H1 (cell line): ENCODE measurements at regions not wholly inside any gene's neighbourhood (a gene's known extent, or its start where the extent isn't known, plus 50 kb on each side); places are given as distances from the start of the nearest gene placed in this dataset.

ENCODE experiments used
- CTCF ChIA-PET: fragments of 300-600 bp; sonication (Branson Sonifier 250); formaldehyde crosslinking; loops from one replicate; lab custom pipeline; 2021; ENCODE audit not compliant: partially characterized antibody; lab: Charles Lee
- POLR2A ChIA-PET: fragments of 300-600 bp; sonication (Branson Sonifier 250); formaldehyde crosslinking; loops from one replicate; lab custom pipeline; 2021; ENCODE audit warnings: inconsistent platforms; ENCODE audit not compliant: partially characterized antibody; lab: Charles Lee
- DNase-seq, 2 experiments: peaks; one replicate each; pipeline versions ENCODE4 v3.0.0 to v3.0.0-alpha.2; 2010 to 2022; ENCODE audit warnings: low spot score in 2 of 2, low read depth in 1 of 2, mixed read lengths in 1 of 2
- FAIRE-seq: peaks from 2 replicates; lab custom pipeline; 2011; peaks lifted over from hg19 to GRCh38; lab: Jason Lieb, UNC
- H2AFZ ChIP-seq: 2 replicates; pipeline ENCODE4 v1.8.1; 2012; ENCODE audit warnings: low read length, inconsistent platforms
- H2AK5ac ChIP-seq: 2 replicates; pipeline ENCODE4 v1.6.1; 2013; ENCODE audit warnings: low read depth, low read length
- H2BK120ac ChIP-seq: replicated peaks from 2 replicates; pipeline ENCODE3; 2013; ENCODE audit warnings: low read depth, low read length, inconsistent platforms
- H2BK12ac ChIP-seq: 2 replicates; pipeline ENCODE4 v1.6.1; 2013; ENCODE audit warnings: low read depth, low read length
- H2BK15ac ChIP-seq: 2 replicates; pipeline ENCODE4 v1.6.1; 2013; ENCODE audit warnings: low read length
- H2BK20ac ChIP-seq: 2 replicates; pipeline ENCODE4 v1.6.1; 2013; ENCODE audit warnings: low read length
- H2BK5ac ChIP-seq: 2 replicates; pipeline ENCODE4 v1.6.1; 2013; ENCODE audit warnings: low read depth, low read length
- H3K14ac ChIP-seq: 2 replicates; pipeline ENCODE4 v1.6.1; 2013; ENCODE audit warnings: inconsistent platforms; ENCODE audit not compliant: insufficient read length
- H3K18ac ChIP-seq: 2 replicates; pipeline ENCODE4 v1.6.1; 2013; ENCODE audit warnings: low read length; ENCODE audit errors: extremely low read depth
- H3K23ac ChIP-seq: 2 replicates; pipeline ENCODE4 v1.6.1; 2013; ENCODE audit warnings: inconsistent platforms; ENCODE audit not compliant: insufficient read length
- H3K23me2 ChIP-seq: 2 replicates; pipeline ENCODE4 v1.6.1; 2013; ENCODE audit warnings: low read depth, low read length
- H3K27ac ChIP-seq: 2 replicates; pipeline ENCODE4 v1.6.1; 2011; ENCODE audit warnings: low read depth, low read length, inconsistent platforms
- H3K27me3 ChIP-seq, 4 experiments: replicated peaks in 1 of 4; 1 replicate in 1 of 4; 2 replicates in 3 of 4; pipeline versions ENCODE4 v1.6.1 to v1.8.1; 2011 to 2013; ENCODE audit warnings: low read length in 3 of 4, mild to moderate bottlenecking in 3 of 4, inconsistent platforms in 2 of 4, mixed read lengths in 2 of 4, moderate library complexity in 1 of 4; ENCODE audit not compliant: control insufficient read depth in 3 of 4, insufficient read depth in 3 of 4; ENCODE audit errors: extremely low read depth in 1 of 4
- H3K36me3 ChIP-seq, 4 experiments: 2 replicates each; pipeline versions ENCODE4 v1.6.1 to v1.8.1; 2011 to 2013; ENCODE audit warnings: mild to moderate bottlenecking in 4 of 4, low read length in 3 of 4, moderate library complexity in 2 of 4, control low read depth in 1 of 4, inconsistent platforms in 1 of 4; ENCODE audit not compliant: insufficient read depth in 4 of 4, control insufficient read depth in 2 of 4
- H3K4ac ChIP-seq: replicated peaks from 2 replicates; pipeline ENCODE3; 2013; ENCODE audit warnings: low read length, low read depth, mixed read lengths, inconsistent platforms; ENCODE audit not compliant: insufficient read length
- H3K4me1 ChIP-seq, 4 experiments: replicated peaks in 1 of 4; 1 replicate in 1 of 4; 2 replicates in 3 of 4; pipeline versions ENCODE4 v1.6.1 to v1.8.1; 2011 to 2013; ENCODE audit warnings: low read length in 3 of 4, inconsistent platforms in 2 of 4, mixed read lengths in 1 of 4; ENCODE audit not compliant: insufficient read depth in 4 of 4, control insufficient read depth in 3 of 4
- H3K4me2 ChIP-seq, 2 experiments: 2 replicates each; pipeline versions ENCODE4 v1.6.1 to v1.8.1; 2011 to 2013; ENCODE audit warnings: low read depth in 2 of 2, low read length in 2 of 2, control low read depth in 1 of 2, inconsistent platforms in 1 of 2, mild to moderate bottlenecking in 1 of 2; ENCODE audit not compliant: insufficient read depth in 1 of 2
- H3K4me3 ChIP-seq, 4 experiments: fragments of 200-600, 300-600 bp in 1 of 4; sonication (generic), shearing (Covaris generic), sonication (Bioruptor Twin) in 1 of 4; 2 replicates each; pipeline versions ENCODE4 v1.5.1 to v1.8.1; 2011 to 2016; ENCODE audit warnings: low read length in 4 of 4, low read depth in 3 of 4, control low read depth in 2 of 4, inconsistent platforms in 2 of 4, mild to moderate bottlenecking in 2 of 4, mixed read lengths in 1 of 4, moderate library complexity in 1 of 4; ENCODE audit not compliant: insufficient read depth in 2 of 4; ENCODE audit errors: extremely low read depth in 1 of 4
- H3K56ac ChIP-seq: replicated peaks from 2 replicates; pipeline ENCODE3; 2013; ENCODE audit warnings: low read depth, mild to moderate bottlenecking, mixed read lengths, low read length, inconsistent platforms; ENCODE audit not compliant: insufficient read length
- H3K79me1 ChIP-seq: 2 replicates; pipeline ENCODE4 v1.6.1; 2013; ENCODE audit warnings: low read depth, low read length, control low read depth
- H3K79me2 ChIP-seq, 2 experiments: 2 replicates each; pipeline versions ENCODE4 v1.6.1 to v1.8.1; 2012 to 2013; ENCODE audit warnings: low read length in 2 of 2, mild to moderate bottlenecking in 2 of 2, inconsistent platforms in 1 of 2; ENCODE audit not compliant: insufficient read depth in 2 of 2, control insufficient read depth in 1 of 2
- H3K9ac ChIP-seq, 4 experiments: replicated peaks in 1 of 4; 1 replicate in 1 of 4; 2 replicates in 3 of 4; pipeline versions ENCODE4 v1.6.1 to v1.8.1; 2011 to 2013; ENCODE audit warnings: low read depth in 3 of 4, low read length in 3 of 4, control low read depth in 2 of 4, mild to moderate bottlenecking in 2 of 4, moderate library complexity in 2 of 4, inconsistent platforms in 1 of 4; ENCODE audit errors: extremely low read depth in 1 of 4
- H3K9me3 ChIP-seq, 2 experiments: 2 replicates each; pipeline versions ENCODE4 v1.6.1 to v1.8.1; 2012 to 2013; ENCODE audit warnings: mild to moderate bottlenecking in 2 of 2, moderate library complexity in 2 of 2, control low read depth in 1 of 2, inconsistent platforms in 1 of 2, low read depth in 1 of 2, low read length in 1 of 2, mixed read lengths in 1 of 2; ENCODE audit not compliant: insufficient read depth in 2 of 2
- H4K20me1 ChIP-seq, 2 experiments: replicated peaks in 1 of 2; 2 replicates each; pipeline versions ENCODE3 to v1.8.1; 2011 to 2013; ENCODE audit warnings: inconsistent platforms in 2 of 2, low read length in 2 of 2, mild to moderate bottlenecking in 1 of 2; ENCODE audit not compliant: insufficient read depth in 2 of 2, control insufficient read depth in 1 of 2
- H4K5ac ChIP-seq: 2 replicates; pipeline ENCODE4 v1.6.1; 2013; ENCODE audit warnings: low read length, low read depth, mixed read lengths, inconsistent platforms; ENCODE audit not compliant: insufficient read length
- H4K8ac ChIP-seq: 2 replicates; pipeline ENCODE4 v1.8.0; 2013; ENCODE audit warnings: mild to moderate bottlenecking, moderate library complexity, low read length, inconsistent platforms; ENCODE audit not compliant: insufficient read depth; ENCODE audit errors: extremely low read depth
- H4K91ac ChIP-seq: replicated peaks from 2 replicates; pipeline ENCODE3; 2013; ENCODE audit warnings: low read length, mixed read lengths, inconsistent platforms; ENCODE audit not compliant: insufficient read length
- CTCF ChIP-seq, 3 experiments: IDR thresholded peaks; 1 replicate in 2 of 3; 2 replicates in 1 of 3; pipeline versions ENCODE4 v1.5.1 to v1.6.1; 2011; ENCODE audit warnings: low read length in 3 of 3, mild to moderate bottlenecking in 3 of 3, inconsistent platforms in 2 of 3, low read depth in 1 of 3, moderate library complexity in 1 of 3; ENCODE audit not compliant: insufficient read depth in 1 of 3; ENCODE audit errors: control extremely low read depth in 1 of 3
- EGR1 ChIP-seq: IDR thresholded peaks from 2 replicates; pipeline ENCODE4 v1.6.1; 2011; ENCODE audit warnings: low read depth, low read length, borderline replicate concordance
- NRF1 ChIP-seq: IDR thresholded peaks from 2 replicates; pipeline ENCODE4 v1.6.1; 2011; ENCODE audit warnings: mild to moderate bottlenecking, low read depth, low read length, improper control_type of control experiment
- PHF8 ChIP-seq: fragments of 200-600 bp; sonication (generic); conservative IDR thresholded peaks from 2 replicates; pipeline ENCODE4 v1.7.1; 2012; ENCODE audit warnings: low read depth, mild to moderate bottlenecking, inconsistent platforms, low read length, moderate library complexity
- POLR2A ChIP-seq, 2 experiments: IDR thresholded peaks; 1 replicate in 1 of 2; 2 replicates in 1 of 2; pipeline ENCODE4 v1.6.1; 2011; ENCODE audit warnings: low read depth in 2 of 2, low read length in 2 of 2, mild to moderate bottlenecking in 2 of 2; ENCODE audit errors: control extremely low read depth in 1 of 2
- SP1 ChIP-seq: IDR thresholded peaks from 2 replicates; pipeline ENCODE4 v1.6.1; 2011; ENCODE audit warnings: low read depth, low read length
- SP4 ChIP-seq: IDR thresholded peaks from 2 replicates; pipeline ENCODE4 v1.6.1; 2012; ENCODE audit warnings: low read length, inconsistent platforms
- SRF ChIP-seq: IDR thresholded peaks from 2 replicates; pipeline ENCODE4 v1.6.1; 2011; ENCODE audit warnings: mild to moderate bottlenecking, low read depth, low read length, moderate library complexity
- TAF1 ChIP-seq: IDR thresholded peaks from 2 replicates; pipeline ENCODE4 v1.6.1; 2011; ENCODE audit warnings: mild to moderate bottlenecking, low read depth, low read length
- TAF7 ChIP-seq: optimal IDR thresholded peaks from 2 replicates; pipeline ENCODE3; 2011; ENCODE audit warnings: low read depth, mild to moderate bottlenecking, inconsistent platforms, low read length, moderate library complexity, borderline replicate concordance
- TCF12 ChIP-seq: IDR thresholded peaks from 2 replicates; pipeline ENCODE4 v1.6.1; 2011; ENCODE audit warnings: low read depth, mild to moderate bottlenecking, low read length
- WGBS, 2 experiments: shearing (Covaris generic) in 1 of 2; methylation state at CpG; one replicate each; pipeline versions ENCODE4 v1.1.6 to v1.1.7; 2013 to 2015; ENCODE audit warnings: low lambda C conversion rate in 2 of 2, mixed read lengths in 2 of 2, inconsistent platforms in 1 of 2, low coverage in 1 of 2, missing lambda C conversion rate in 1 of 2; ENCODE audit not compliant: insufficient replicate concordance in 2 of 2, insufficient coverage in 1 of 2, insufficient read length in 1 of 2; ENCODE audit errors: extremely low coverage in 1 of 2, missing lambda C conversion rate in 1 of 2; 5-methylcytosine and 5-hydroxymethylcytosine counted together

- Histone ChIP-seq H3K14ac (no peak overlapping the region), H4K91ac (no peak overlapping the region), H4K5ac (no peak overlapping the region), H3K18ac (no peak overlapping the region), H3K27me3 (no peaks in the 10 kb centered on the region), H3K9me3 (no peaks in the 10 kb centered on the region), H3K4me3 (no peak overlapping the region), H3K23ac (no peak overlapping the region), H2BK120ac (no peak overlapping the region), H2BK5ac (no peak overlapping the region), H3K36me3 (no peaks in the 10 kb centered on the region), H3K4ac (no peak overlapping the region), H2AK5ac (no peak overlapping the region), H4K8ac (no peak overlapping the region), H2BK20ac (no peak overlapping the region), H3K79me2 (no peaks in the 10 kb centered on the region), H3K4me2 (no peak overlapping the region), H2AFZ (no peak overlapping the region), H3K4me1 (no peaks in the 10 kb centered on the region), H3K56ac (no peak overlapping the region), H3K27ac (no peak overlapping the region), H4K20me1 (no peaks in the 10 kb centered on the region), H3K23me2 (no peaks in the 10 kb centered on the region), H3K9ac (no peak overlapping the region), H2BK15ac (no peak overlapping the region), H2BK12ac (no peak overlapping the region), H3K79me1 (no peaks in the 10 kb centered on the region)
- no peak for TF ChIP-seq TAF7
- TF ChIP-seq PHF8, result no peak
- no peak for TF ChIP-seq SRF
- no peak for TF ChIP-seq NRF1
- no peak for TF ChIP-seq SP1
- no peak for TF ChIP-seq TAF1
- TF ChIP-seq POLR2A (IDR thresholded peaks at IDR 0.05; ENCODE audit: control extremely low read depth in 1 of 2, low read depth in 2 of 2, low read length in 2 of 2), result no peak
- TF ChIP-seq TCF12, result no peak
- TF ChIP-seq CTCF (IDR thresholded peaks at IDR 0.05; ENCODE audit: control extremely low read depth in 1 of 3, insufficient read depth in 1 of 3, low read depth in 1 of 3, low read length in 3 of 3), result no peak
- TF ChIP-seq SP4, result no peak
- no peak for TF ChIP-seq EGR1
- WGBS, 2 experiments, result 97% methylated on average over 2 of the region's 2 CpGs; no CpG with 5 or more reads in 1 of the 2 experiments
- CTCF ChIA-PET, result interaction anchor here (0.5 kb wide), 1 partner anchor 1394 kb away, joined by 3 read pairs; the partner anchor contains the start of gene GRAMD1C
- POLR2A ChIA-PET, result no interaction called here
- FAIRE-seq (no peak), DNase-seq (no peak)
These were observed 85.9 kb upstream of the ZBTB20 start for GRCh38 chr3:115233021-115233420.
